ENCODE measurements at regions not wholly inside any gene's neighbourhood (a gene's known extent, or its start where the extent isn't known, plus 50 kb on each side); places are given as distances from the start of the nearest gene placed in this dataset.

DNA sequence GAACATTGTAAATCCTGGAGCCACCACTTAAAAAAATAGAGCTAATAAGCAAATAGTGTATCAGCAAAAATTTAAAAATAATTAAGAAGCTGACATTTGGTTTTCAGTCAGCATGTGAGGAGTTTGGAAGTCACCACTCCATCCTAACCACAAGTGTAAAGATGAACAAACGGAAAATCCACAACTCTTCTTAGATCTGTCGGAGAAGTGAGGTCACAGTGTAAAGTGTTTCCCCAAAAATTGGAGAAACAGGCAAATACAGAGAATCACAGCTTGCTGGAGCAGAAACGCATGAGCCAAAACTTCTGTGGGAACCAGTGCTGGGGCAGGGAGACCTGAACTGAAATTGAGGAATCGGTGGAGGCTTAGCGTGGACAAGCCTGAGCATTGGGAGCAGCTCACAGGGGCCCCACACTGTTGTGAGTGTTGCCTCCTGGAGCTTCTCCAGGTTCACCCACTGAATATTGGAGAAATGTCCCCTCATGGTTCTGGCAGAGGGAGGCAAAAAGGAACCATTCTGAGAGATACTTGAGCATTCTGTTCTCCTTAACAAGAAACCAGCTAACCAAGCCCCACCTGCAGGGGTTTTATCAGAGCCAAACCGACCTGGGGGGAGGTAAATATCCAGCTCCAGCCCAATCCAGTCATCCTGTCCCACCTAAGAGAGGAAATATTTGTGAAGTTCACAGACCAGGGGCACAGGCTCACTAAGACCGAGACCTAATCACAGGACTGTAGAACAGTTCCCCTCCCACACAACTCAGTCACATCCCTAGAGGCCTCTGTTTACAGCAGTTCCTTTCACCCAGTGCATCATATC lies 192.0 kb downstream of the ERMARD start:
- DNase-seq (ENCODE audit: low read depth) = no peak

GRCh38 chr6:169942173-169942572 lies 190.8 kb downstream of the ERMARD start:
- no peak for DNase-seq (ENCODE audit: low read depth)

- DNase-seq (ENCODE audit: low read depth) = no peak
Observed at GRCh38 chr6:169940481-169941271, 189.3 kb downstream of the ERMARD start.

DNA sequence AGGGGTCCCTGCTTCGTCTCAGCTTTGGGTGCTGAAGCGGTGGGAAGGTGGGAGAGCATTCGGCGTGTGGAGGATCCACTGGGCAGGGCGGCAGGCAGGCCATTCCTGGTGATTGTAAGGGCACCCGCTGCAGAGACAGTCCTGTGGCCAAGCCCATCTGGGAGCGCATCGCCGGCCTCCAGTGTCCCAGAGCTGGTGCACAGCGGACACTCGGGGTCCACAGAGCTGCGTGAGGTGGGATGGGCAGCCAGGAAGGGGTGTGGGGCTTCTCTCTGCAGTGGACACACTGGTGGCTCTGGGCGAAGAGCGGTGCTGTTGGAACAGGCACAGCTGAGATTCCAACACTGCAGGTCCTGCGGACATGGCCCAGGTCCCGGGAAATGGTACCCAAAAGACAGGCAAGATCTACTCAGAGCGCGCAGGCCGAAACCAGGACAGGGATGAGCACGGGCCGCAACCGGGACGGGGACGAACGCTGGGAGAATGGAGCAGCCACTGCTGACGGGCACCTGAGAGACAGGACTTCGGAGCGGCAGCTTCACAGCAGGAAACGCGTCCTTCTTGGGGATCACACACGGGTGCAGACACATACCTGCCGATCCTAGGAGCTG lies 188.2 kb downstream of the ERMARD start:
- DNase-seq (ENCODE audit: low read depth) = no peak

DNA sequence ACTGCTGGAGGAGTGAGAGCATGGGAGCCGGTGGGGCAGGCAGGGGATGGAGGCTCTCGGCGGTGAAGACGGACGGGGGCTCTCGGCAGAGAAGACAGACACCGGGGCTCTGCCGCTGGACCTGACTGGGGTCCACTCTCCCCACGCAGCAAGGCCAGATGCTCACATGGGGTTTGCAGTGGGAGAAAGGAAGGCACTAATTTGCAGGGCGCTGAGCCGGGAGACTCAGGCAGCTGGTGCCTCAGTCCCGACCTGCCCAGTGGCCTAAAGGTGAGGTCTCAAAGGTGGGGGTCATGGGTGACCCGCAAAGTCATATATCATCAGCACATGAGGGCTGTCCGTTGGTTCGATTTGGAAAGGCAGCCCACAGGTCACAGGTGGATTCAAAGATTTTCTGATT lies 187.3 kb downstream of the ERMARD start:
- no peak for DNase-seq (ENCODE audit: low read depth)

DNA sequence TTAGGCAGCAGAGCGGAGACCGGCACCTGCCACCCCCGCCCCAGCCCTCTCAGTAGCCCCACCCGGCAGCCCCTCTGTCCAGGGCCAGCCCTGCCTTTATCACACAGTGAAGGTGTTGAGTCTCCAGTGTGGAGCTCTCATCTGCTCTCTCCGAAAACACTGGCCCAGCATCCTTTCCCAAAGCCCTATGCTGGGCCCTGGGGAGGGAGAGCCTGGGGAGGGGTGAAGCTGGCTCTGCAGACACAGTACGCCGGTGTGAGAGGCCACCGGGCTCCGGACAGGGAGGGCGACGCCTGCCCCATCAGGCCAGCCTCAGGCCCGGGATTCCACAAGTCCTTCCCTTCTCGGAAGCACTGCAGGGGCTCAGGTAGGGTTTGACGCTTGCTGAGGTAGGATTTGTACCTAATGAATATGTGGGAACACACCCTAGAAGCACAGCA lies 186.9 kb downstream of the ERMARD start:
- DNase-seq (ENCODE audit: low read depth) = no peak

GRCh38 chr6:169937389-169938261 lies 186.2 kb downstream of the ERMARD start:
- DNase-seq (ENCODE audit: low read depth) = no peak

- DNase-seq (ENCODE audit: low read depth) = no peak
Observed at GRCh38 chr6:169936355-169936975, 185.0 kb downstream of the ERMARD start.

DNA sequence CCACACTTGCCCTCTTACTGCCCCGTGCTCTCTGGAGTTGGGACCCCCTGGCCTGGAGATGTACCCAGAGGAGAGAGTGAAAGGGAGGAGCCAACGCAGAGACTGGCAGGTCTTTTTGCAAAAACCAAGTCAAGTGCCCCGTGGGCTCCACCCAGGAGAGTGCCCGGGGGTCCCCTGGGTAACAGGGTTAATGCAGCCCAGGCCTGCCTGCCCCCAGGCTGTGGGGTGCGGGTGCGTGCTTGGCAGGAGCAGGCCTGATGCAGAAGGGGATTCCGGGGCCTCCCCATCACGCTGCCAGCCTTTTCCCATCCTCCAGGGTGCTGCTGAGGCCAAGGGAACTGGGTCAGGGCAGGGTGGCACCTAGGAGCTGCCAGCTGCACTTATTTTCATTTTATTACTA lies 184.4 kb downstream of the ERMARD start:
- no peak for DNase-seq (ENCODE audit: low read depth)

DNA sequence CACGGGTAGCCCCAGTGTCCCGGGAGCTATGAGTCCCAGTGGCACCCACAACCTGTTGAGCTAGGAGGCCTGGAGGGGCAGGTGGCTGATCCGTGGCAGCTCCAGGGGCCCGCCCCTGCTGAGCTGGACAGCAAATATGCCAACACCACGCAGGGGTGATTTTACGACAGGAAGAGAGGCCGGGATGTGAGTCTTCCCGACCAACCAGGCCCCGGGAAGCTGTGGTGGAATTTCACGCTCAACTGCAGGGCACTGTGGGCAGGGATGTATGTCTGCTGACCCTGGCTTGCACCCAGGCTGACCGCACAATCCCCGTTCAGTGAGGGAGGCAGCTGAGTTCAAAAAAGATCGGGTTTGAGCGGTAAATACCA lies 183.9 kb downstream of the ERMARD start:
- DNase-seq (ENCODE audit: low read depth) = no peak

- no peak for DNase-seq (ENCODE audit: low read depth)
Observed at GRCh38 chr6:169934699-169935347, 183.4 kb downstream of the ERMARD start.

DNA sequence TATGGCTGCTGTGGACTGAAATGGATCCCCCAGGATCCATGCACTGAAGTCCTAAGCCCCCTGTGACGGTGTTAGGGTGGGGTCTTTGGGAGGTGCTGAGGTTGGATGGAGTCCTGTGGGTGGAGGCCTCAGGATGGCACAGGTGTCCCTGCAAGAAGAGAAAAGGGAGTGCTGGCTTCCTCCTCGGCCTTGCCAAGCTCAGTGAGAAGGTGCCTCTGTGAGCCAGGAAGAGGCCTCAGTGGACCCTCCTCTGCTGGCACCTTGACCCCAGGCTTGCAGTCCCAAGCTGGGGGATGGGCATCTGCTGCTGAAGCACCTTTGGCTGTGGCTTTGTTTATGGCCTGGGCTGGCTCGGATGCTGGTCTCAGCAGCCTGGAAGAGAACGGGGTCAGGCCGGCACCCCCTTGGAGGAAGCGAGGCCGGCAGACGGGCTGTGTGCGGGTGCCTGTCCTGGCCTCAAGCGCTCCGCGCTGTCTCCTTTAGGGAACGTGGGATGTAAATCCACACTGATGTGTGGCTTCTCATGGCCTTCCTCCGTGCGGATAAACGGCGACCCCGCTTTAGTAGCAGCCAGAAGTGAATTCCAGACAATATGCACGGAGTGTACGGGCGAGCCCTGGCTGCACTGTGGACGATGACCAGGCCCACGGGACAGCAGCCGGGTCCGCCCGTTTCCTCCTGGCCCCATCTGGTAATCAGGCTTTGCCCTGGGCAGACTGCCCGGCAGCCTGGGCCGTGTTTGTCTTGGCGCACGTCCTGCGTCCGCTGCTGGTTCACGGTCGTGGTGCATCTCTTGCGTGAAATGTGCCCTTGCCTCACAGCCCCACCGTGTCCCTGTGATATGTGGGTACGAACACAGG lies 182.6 kb downstream of the ERMARD start:
- DNase-seq (ENCODE audit: low read depth) = no peak

GRCh38 chr6:169933251-169933821 lies 181.9 kb downstream of the ERMARD start:
- DNase-seq (ENCODE audit: low read depth) = no peak

- no peak for DNase-seq (ENCODE audit: low read depth)
Observed at GRCh38 chr6:169932491-169932890, 181.1 kb downstream of the ERMARD start.

DNA sequence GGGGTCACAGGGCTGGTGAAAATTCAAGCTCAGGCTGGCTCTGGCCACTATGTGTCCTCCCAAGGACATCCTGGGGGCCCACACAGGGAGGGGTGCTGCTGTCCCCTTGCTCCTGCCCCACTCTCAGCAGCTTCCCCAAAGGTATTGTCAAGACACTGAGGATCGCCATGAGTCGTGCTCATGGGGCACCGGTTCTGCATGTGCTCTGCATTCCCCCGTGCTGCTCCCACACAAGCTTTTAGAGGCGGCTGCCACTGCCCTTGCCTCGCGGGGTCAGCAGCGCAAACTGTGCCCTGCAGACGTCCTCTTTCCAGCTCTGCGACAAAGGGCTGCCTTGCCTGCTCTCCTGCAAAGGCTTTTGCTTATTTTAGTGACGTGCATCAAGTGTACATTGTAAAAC lies 179.8 kb downstream of the ERMARD start:
- no peak for DNase-seq (ENCODE audit: low read depth)

DNA sequence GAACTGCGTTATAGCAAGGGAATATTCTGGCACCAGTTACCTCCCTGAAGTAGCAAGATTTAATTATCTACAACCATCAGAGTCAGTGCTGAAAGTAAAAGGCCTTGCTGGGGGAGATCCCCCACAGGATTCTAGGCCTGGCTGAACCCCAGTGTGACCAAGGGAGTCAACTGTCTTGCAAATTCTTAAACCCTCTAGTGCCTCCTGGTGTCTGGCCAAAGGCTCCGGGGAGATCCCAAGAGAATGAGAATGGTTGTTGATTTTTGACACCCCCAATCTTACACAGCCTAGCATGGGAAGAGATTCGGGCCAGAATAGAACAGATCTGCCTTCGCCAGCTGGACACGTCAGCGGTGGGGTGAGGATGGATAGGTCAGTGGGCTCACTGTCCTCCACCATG lies 179.4 kb downstream of the ERMARD start:
- no peak for DNase-seq (ENCODE audit: low read depth)

GRCh38 chr6:169927711-169928110 lies 176.3 kb downstream of the ERMARD start:
- DNase-seq (ENCODE audit: low read depth) = no peak

DNA sequence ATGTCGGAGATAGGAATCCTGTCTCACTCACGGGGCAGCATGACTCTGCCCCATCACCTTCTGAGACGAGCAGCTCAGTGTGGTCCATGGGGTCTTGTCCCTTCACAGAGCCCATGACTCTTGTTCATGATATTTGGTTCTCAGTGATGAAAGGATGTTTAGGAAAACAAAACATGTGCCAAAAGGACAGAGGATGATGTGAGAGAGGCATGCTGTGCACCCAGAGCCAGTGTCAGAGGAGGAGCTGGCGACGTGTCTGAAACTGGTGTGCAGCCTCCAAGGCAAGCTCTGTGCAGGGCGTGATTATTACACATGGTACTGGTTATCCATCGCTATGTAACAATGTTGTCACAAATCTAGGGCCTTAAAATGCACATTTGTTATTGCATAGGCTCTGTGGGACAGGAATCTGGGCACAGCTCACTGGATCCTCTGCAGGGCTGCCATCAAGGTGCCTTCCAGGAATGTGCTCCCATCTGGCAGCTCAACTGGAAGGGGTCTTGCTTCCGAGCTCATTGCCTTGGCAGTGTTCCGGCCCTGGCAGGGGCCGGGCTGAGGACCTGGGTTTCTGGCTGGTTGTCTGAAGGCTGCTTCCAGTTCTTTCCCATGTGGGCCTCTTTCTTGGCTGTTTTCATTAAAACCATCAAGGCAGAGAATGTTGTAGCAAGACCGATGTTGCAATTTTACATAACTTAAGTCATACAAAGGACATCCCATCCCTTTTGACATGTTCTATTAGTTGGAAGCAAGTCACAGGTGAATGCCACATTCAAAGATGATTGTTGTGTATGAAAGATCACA lies 175.4 kb downstream of the ERMARD start:
- DNase-seq (ENCODE audit: low read depth) = no peak

Measured in stimulated activated CD4-positive, alpha-beta T cell treated with anti-CD3 and anti-CD28 coated beads, Interleukin-2, amount 100 ng/mL, for 4 hours (primary cell).